ENCODE measurements at regions not wholly inside any gene's neighbourhood (a gene's known extent, or its start where the extent isn't known, plus 50 kb on each side); places are given as distances from the start of the nearest gene placed in this dataset.

DNA sequence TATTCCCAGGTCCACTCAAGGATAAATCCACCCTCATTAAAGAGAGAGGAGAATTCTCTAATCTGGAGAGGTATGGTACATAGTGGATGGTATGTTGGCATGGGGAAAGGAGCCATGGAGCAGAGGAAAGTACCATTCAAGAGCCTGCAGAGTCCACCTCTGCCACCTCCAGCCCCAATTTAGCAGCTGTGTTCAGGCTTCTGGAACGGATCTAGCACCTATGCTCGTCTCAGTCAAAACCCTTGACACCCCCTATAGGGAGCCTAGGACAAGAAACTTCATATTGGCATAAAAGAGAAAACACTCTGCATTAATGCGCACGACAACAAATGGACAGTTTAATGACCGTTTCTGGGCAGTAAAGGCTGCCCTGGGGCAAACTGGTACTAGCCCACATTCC is 161.1 kb upstream of the FAM78B start:
- Histone ChIP-seq H3K4me1 (replicated peaks in 1 of 2) (no peaks in the 10 kb centered on the region), H3K4me3 (no peak overlapping the region), H3K27ac (no peak overlapping the region)
- in situ Hi-C loops (cut with MboI; ENCODE audit: low pct_unique_long_range_greater_than_20kb in 2 of 9, low sequenced_read_pairs in 9 of 9, unreplicated experiment in 9 of 9) = no loop called here
- no peak for ATAC-seq (replicated peaks in 6 of 8)
- WGBS, 10 experiments = 10 to 73% (median 48%) methylated on average over 1 to 5 of the region's 5 CpGs; no CpG with 5 or more reads in 1 of the 10 experiments

DNA sequence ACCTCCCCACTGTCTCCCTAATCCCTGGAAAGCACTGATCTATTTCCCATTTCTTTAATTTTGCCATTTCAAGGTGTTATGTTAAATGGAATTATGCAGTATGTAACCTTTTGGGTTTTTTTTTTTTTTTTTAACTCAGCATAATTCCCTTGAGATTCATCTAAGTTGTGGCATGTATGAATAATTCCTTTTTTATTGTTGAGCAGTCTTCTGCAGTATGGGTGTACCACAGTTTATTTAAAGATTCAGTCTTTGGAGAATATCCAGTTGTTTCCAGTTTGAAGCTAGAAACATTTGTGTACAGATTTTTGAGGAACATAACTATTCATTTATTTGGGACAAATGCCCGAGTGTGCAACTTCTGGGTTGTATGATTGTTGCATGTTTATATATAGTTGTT is 162.2 kb upstream of the FAM78B start:
- Histone ChIP-seq H3K4me1 (replicated peaks in 1 of 2) (no peaks in the 10 kb centered on the region), H3K27ac (no peak overlapping the region), H3K4me3 (no peak overlapping the region)
- ATAC-seq (replicated peaks in 6 of 8) = peak in 2 of 8 experiments; percentile 62 to 74
- WGBS, 10 experiments = 0 to 100% (median 50%) methylated on average over 1 of the region's 1 CpG; no CpG with 5 or more reads in 3 of the 10 experiments
- in situ Hi-C loops (cut with MboI; ENCODE audit: low pct_unique_long_range_greater_than_20kb in 2 of 9, low sequenced_read_pairs in 9 of 9, unreplicated experiment in 9 of 9) = no loop called here

DNA sequence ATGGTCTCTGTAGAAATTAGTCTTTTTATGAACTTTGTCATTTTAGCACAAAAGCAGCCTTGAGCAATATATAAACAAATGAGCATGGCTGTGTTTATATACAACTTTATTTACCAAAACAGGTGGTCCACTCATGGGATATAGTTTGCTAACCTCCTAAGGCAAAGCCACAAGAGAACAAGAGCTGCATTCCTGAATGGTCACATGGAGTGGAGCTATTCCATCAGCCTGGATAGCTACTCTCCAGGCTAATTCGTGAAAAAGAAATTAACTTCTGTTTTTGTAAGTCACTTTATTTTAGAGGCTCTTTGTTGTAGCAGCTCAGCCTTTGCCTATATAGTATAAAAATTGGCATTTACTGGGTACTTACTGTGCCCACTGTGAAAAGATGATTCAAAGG is 163.3 kb upstream of the FAM78B start:
- no peak overlapping the region for H3K27ac ChIP-seq
- H3K4me1 ChIP-seq (replicated peaks in 1 of 2) = no peaks in the 10 kb centered on the region
- in situ Hi-C loops (cut with MboI; ENCODE audit: low pct_unique_long_range_greater_than_20kb in 2 of 9, low sequenced_read_pairs in 9 of 9, unreplicated experiment in 9 of 9) = no loop called here
- H3K4me3 ChIP-seq = no peak overlapping the region
- peak in 1 of 8 experiments; percentile 33 for ATAC-seq (replicated peaks in 6 of 8)
- 0 to 88% (median 76%) methylated on average over 1 of the region's 1 CpG; no CpG with 5 or more reads in 1 of the 10 experiments for WGBS, 10 experiments

DNA sequence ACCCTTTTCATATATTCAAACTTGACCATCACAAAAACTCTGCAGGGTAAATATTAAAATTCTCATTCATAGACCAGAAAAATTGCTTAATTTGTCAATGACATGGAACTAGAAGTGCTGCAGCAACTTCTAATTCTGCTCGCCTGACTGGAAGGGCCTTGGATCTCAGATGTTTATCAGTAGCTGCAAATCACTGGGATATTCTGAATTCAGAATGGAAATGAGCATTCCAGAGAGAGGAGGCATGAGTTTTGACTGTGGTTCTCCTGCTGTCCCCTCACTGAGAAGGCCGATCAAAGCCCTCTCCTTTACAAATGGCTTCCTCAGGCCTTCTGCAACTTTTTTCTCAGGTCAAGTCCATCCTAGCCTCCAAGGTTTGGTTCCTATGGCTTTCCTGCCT is 171.3 kb upstream of the FAM78B start:
- in situ Hi-C loops (cut with MboI; ENCODE audit: low pct_unique_long_range_greater_than_20kb in 2 of 9, low sequenced_read_pairs in 9 of 9, unreplicated experiment in 9 of 9) = no loop called here
- Histone ChIP-seq H3K27ac (no peak overlapping the region), H3K4me1 (replicated peaks in 1 of 2) (no peaks in the 10 kb centered on the region), H3K4me3 (no peak overlapping the region)
- ATAC-seq (replicated peaks in 6 of 8) = peak in 2 of 8 experiments; percentile 29 to 53
- WGBS, 10 experiments = 0 to 100% (median 58%) methylated on average over 1 to 2 of the region's 2 CpGs; no CpG with 5 or more reads in 2 of the 10 experiments

DNA sequence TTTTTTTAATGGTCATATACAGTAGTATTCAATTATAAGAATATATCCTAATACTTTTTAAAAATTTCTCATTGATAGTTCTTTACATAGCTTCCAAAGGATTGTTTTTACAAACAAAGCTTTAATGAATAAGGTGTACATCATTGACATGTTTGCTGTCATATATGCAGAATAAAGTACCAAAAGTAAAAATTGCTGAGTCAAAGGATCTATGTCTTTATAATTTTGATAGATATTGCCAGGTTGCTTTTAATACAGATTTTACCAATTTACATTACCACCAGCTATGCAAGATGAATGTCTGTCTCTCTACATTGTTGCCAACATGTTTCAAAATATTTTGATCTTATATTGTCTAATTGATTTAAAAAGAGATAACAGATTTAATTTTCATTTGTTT is 173.9 kb upstream of the FAM78B start:
- in situ Hi-C loops (cut with MboI; ENCODE audit: low pct_unique_long_range_greater_than_20kb in 2 of 9, low sequenced_read_pairs in 9 of 9, unreplicated experiment in 9 of 9) = no loop called here
- Histone ChIP-seq H3K4me3 (no peak overlapping the region), H3K27ac (no peak overlapping the region), H3K4me1 (replicated peaks in 1 of 2) (no peaks in the 10 kb centered on the region)
- ATAC-seq (replicated peaks in 6 of 8) = no peak

DNA sequence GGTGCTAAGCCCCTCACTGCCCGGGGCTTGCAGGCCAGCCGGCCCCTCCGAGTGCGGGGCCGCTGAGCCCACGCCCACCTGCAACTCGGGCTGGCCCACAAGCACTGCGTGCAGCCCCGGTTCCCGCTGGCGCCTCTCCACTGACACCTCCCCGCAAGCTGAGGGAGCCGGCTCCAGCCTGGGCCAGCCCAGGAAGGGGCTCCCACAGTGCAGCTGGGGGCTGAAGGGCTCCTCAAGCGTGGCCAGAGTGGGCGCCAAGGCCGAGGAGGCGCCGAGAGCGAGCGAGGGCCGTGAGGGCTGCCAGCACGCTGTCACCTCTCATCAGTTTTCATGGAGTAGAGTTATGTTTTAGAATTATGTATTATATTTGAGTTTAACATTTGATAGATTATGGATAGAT is 176.5 kb upstream of the FAM78B start:
- Histone ChIP-seq H3K4me1 (replicated peaks in 1 of 2) (no peaks in the 10 kb centered on the region), H3K4me3 (no peak overlapping the region), H3K27ac (no peak overlapping the region)
- in situ Hi-C loops (cut with MboI; ENCODE audit: low pct_unique_long_range_greater_than_20kb in 2 of 9, low sequenced_read_pairs in 9 of 9, unreplicated experiment in 9 of 9) = no loop called here
- 80 to 100% (median 94%) methylated on average over 1 to 13 of the region's 22 CpGs; no CpG with 5 or more reads in 4 of the 10 experiments for WGBS, 10 experiments
- ATAC-seq (replicated peaks in 6 of 8) = no peak

DNA sequence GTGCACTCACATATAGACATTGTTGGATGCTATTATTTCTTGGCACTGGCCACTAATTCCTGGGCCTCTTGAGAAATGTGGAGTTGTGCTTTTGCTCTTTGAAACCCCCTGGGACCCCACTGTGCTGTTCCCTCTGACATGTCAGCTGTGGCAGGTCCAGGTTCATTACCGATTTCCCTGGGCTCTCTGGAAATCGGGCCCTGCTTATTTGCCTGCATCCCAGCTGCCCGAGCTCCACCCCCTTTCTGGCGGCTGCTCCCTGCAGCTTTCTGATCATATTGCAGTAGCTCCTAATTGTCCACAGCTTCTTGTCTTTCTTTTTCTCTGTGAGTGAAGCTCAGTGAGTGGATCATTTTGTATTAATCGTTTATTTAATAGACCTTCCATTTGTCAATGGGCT is 183.7 kb upstream of the FAM78B start:
- ATAC-seq (replicated peaks in 6 of 8) = peak in 7 of 8 experiments; percentile 32 to 98 (median 77)
- in situ Hi-C loops (cut with MboI; ENCODE audit: low pct_unique_long_range_greater_than_20kb in 2 of 9, low sequenced_read_pairs in 9 of 9, unreplicated experiment in 9 of 9) = no loop called here
- peaks cover 0 to 13% of the 10 kb centered on the region in 2 donors for H3K4me1 ChIP-seq (replicated peaks in 1 of 2)
- 0 to 45% (median 10%) methylated on average over 1 to 5 of the region's 5 CpGs; no CpG with 5 or more reads in 1 of the 10 experiments for WGBS, 10 experiments
- H3K27ac ChIP-seq = no peak overlapping the region
- H3K4me3 ChIP-seq = no peak overlapping the region

DNA sequence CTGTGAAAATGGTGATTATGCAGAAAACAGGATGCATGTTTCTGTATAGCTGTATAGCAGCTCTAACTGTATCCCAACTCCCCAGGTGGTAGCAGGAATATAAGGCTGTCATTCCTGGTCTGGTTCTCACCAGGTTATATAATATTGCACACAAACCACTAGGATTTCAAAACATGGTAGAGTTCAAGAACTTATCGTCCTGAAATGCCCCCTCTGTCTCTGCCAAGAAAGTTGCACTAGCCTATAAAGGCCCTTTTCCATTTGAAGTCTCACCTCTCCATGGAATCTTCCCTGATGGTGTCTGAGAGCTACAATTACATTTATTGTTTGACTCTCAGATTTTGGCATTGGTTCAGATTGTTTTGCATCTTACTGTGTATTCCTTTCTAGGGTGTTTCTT is 184.9 kb upstream of the FAM78B start:
- peaks cover 0 to 13% of the 10 kb centered on the region in 2 donors for H3K4me1 ChIP-seq (replicated peaks in 1 of 2)
- no peak overlapping the region for H3K27ac ChIP-seq
- peak in 2 of 8 experiments; percentile 42 to 48 for ATAC-seq (replicated peaks in 6 of 8)
- in situ Hi-C loops (cut with MboI; ENCODE audit: low pct_unique_long_range_greater_than_20kb in 2 of 9, low sequenced_read_pairs in 9 of 9, unreplicated experiment in 9 of 9) = no loop called here
- 0 to 100% (median 79%) methylated on average over 1 of the region's 1 CpG; no CpG with 5 or more reads in 5 of the 10 experiments for WGBS, 10 experiments
- H3K4me3 ChIP-seq = no peak overlapping the region

DNA sequence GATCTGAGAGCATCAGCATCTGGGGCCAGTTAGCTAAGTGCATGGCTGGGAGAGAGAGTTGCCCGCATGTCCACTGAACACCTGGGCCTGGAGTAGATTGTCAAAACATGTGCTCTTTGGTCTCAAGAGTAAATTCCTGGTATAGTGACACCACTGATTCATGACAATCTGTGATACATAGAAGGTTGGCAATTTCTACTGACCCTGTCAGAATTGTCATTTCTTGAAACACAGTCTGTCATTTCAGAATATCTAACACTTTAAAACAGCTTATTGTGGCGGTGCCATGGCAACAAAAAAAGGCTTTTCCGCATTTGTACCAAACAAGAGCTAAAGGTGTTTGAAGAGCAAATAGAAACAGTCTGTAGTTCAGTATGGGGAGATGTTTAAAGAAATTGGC is 186.4 kb upstream of the FAM78B start:
- 17 to 94% (median 85%) methylated on average over 1 to 3 of the region's 3 CpGs; no CpG with 5 or more reads in 2 of the 10 experiments for WGBS, 10 experiments
- ATAC-seq (replicated peaks in 6 of 8) = no peak
- H3K4me3 ChIP-seq = no peak overlapping the region
- in situ Hi-C loops (cut with MboI; ENCODE audit: low pct_unique_long_range_greater_than_20kb in 2 of 9, low sequenced_read_pairs in 9 of 9, unreplicated experiment in 9 of 9) = no loop called here
- peaks cover 0 to 13% of the 10 kb centered on the region in 2 donors for H3K4me1 ChIP-seq (replicated peaks in 1 of 2)
- no peak overlapping the region for H3K27ac ChIP-seq

DNA sequence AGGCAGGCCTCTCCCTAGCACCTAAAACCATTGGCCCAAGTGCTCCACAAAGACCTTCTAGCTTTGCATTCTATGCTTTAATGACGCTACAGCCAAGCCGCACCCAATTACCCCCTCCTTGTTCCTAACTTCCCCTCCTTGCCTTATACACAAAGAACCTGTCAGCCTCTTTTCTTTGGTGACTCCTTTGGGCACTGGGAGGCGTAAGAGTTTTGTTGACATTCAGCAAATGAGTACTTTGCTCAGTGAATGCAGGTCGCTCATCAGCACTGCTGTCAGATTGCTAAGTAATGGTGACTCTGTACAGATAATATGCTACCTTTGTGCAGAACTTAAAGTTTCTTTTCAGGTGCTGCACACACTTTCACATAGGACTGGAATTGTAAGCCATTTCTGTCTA is 187.6 kb upstream of the FAM78B start:
- 3 to 50% (median 30%) methylated on average over 1 to 4 of the region's 4 CpGs; no CpG with 5 or more reads in 2 of the 10 experiments for WGBS, 10 experiments
- Histone ChIP-seq H3K4me3 (no peak overlapping the region), H3K4me1 (replicated peaks in 1 of 2) (peaks cover 0 to 13% of the 10 kb centered on the region in 2 donors), H3K27ac (no peak overlapping the region)
- in situ Hi-C loops (cut with MboI; ENCODE audit: low pct_unique_long_range_greater_than_20kb in 2 of 9, low sequenced_read_pairs in 9 of 9, unreplicated experiment in 9 of 9) = no loop called here
- peak in 1 of 8 experiments; percentile 46 for ATAC-seq (replicated peaks in 6 of 8)

DNA sequence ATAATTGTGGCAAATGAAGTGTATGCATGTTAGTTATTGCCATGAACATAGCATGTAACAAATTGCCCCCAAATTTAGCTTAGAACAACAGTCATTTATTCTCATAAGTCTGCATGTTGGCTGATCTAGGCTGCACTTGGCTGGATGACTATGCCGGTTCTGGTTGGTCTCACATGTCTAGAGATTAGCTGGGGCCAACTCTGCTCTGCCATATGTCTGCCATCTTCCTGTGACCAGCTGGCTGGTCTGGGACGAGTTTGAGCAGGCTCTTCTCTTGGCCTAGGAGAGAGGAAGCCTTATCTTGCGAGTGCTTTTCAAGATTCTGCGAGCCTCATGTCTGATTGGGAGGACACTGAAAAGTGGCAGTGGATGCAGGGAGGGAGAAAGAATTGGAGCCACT is 198.3 kb upstream of the FAM78B start:
- H3K4me3 ChIP-seq = no peak overlapping the region
- H3K27ac ChIP-seq = no peak overlapping the region
- H3K4me1 ChIP-seq (replicated peaks in 1 of 2) = no peaks in the 10 kb centered on the region
- WGBS, 10 experiments = 0 to 100% (median 66%) methylated on average over 1 to 4 of the region's 4 CpGs; no CpG with 5 or more reads in 2 of the 10 experiments
- in situ Hi-C loops (cut with MboI; ENCODE audit: low pct_unique_long_range_greater_than_20kb in 2 of 9, low sequenced_read_pairs in 9 of 9, unreplicated experiment in 9 of 9) = no loop called here
- ATAC-seq (replicated peaks in 6 of 8) = no peak

DNA sequence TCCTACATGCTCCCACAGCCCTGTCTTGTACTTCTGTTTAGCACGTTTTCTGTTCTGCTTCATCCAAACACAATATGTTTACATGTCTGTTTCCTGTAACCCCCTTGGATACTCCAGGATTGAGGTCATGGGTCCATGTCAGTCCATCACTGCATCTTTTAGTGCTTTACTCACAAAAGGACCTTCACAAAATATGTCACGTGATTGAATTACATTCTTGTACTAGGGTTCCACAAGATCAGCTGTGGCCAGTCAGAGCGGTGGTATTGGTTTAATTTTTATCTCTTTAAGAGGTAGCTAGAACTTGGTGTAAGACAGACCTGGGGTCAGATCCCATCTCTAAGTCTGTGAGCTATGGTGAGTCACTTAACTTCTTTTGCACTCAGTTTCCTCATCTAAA is 201.2 kb upstream of the FAM78B start:
- H3K4me1 ChIP-seq (replicated peaks in 1 of 2) = no peaks in the 10 kb centered on the region
- in situ Hi-C loops (cut with MboI; ENCODE audit: low pct_unique_long_range_greater_than_20kb in 2 of 9, low sequenced_read_pairs in 9 of 9, unreplicated experiment in 9 of 9) = no loop called here
- no peak for ATAC-seq (replicated peaks in 6 of 8)
- WGBS, 10 experiments = 0 to 92% (median 67%) methylated on average over 1 to 3 of the region's 3 CpGs; no CpG with 5 or more reads in 2 of the 10 experiments
- no peak overlapping the region for H3K4me3 ChIP-seq
- no peak overlapping the region for H3K27ac ChIP-seq

DNA sequence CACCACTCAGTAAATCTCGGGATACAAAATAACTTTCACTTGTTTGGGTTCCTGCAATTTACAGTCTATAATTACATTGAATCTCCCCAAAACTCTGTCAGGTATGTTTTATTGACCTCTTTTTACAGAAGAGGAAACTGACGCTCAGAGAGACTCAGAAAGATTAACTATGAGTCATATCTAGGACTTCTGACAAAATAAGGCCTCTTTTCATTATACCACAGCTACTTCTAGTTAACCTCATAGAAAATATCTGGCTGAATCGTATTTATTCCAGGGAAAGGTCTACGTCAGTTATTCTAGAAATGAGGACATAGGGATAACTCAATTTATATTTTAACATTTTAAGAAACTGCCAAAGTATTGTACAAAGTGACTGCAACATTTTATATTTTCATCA is 211.1 kb upstream of the FAM78B start:
- 21 to 92% (median 79%) methylated on average over 2 to 4 of the region's 4 CpGs; no CpG with 5 or more reads in 1 of the 10 experiments for WGBS, 10 experiments
- Histone ChIP-seq H3K4me3 (no peak overlapping the region), H3K4me1 (replicated peaks in 1 of 2) (no peaks in the 10 kb centered on the region), H3K27ac (no peak overlapping the region)
- no peak for ATAC-seq (replicated peaks in 6 of 8)
- in situ Hi-C loops (cut with MboI; ENCODE audit: low pct_unique_long_range_greater_than_20kb in 2 of 9, low sequenced_read_pairs in 9 of 9, unreplicated experiment in 9 of 9) = no loop called here

DNA sequence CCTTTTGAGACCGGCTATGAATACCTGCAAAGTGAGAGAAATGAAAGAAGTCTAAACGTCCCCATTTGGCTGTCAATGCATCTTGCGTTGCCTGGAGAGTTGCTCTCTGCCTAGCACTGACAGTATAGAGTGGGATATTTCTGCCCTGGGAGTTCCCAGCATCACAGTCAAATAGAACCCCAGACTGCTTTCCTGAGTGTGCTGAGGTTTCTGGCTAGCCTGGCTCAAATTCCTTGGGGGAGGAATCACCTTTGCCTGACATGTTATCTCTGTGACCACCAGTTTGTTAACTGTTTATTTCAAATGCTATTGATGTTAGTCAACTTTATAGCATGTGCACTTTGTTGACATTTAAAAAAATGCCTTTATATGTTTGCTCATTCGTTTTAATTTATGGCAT is 212.0 kb upstream of the FAM78B start:
- H3K4me1 ChIP-seq (replicated peaks in 1 of 2) = no peaks in the 10 kb centered on the region
- H3K27ac ChIP-seq = no peak overlapping the region
- 20 to 76% (median 59%) methylated on average over 1 to 4 of the region's 4 CpGs; no CpG with 5 or more reads in 1 of the 10 experiments for WGBS, 10 experiments
- ATAC-seq (replicated peaks in 6 of 8) = no peak
- no peak overlapping the region for H3K4me3 ChIP-seq
- in situ Hi-C loops (cut with MboI; ENCODE audit: low pct_unique_long_range_greater_than_20kb in 2 of 9, low sequenced_read_pairs in 9 of 9, unreplicated experiment in 9 of 9) = no loop called here
